PC-9 (cell line): ENCODE measurements at regions not wholly inside any gene's neighbourhood (a gene's known extent, or its start where the extent isn't known, plus 50 kb on each side); places are given as distances from the start of the nearest gene placed in this dataset.

Experiments
- BruUV-seq: library from RNA; stranded (reverse); fragments of 400-500 nt; replicated peaks from 2 replicates; lab custom pipeline; 2021; lab: Mats Ljungman, UMichigan
- CTCF ChIA-PET: fragments of 300-600 bp; sonication (Branson Sonifier 250); formaldehyde crosslinking; loops from one replicate; lab custom pipeline; 2022; ENCODE audit warnings: antibody characterized with exemption; lab: Charles Lee
- POLR2A ChIA-PET: fragments of 300-600 bp; sonication (Branson Sonifier 250); formaldehyde crosslinking; loops from one replicate; lab custom pipeline; 2022; ENCODE audit warnings: antibody characterized with exemption; ENCODE audit not compliant: unreplicated experiment; lab: Charles Lee
- DNase-seq, 2 experiments: peaks; one replicate each; pipeline versions ENCODE4 v3.0.0 to v3.0.0-alpha.2; 2015 to 2022; ENCODE audit warnings: mixed read lengths in 1 of 2
- H2AFZ ChIP-seq: fragments of 200-600 bp; sonication (generic); 2 replicates; pipeline ENCODE4 v1.8.1; 2017; ENCODE audit warnings: antibody characterized with exemption
- H3F3A ChIP-seq: fragments of 200-600 bp; sonication (generic); 2 replicates; pipeline ENCODE4 v1.8.1; 2017; ENCODE audit warnings: antibody characterized with exemption, mild to moderate bottlenecking, low read depth; ENCODE audit not compliant: insufficient read depth
- H3K27ac ChIP-seq: fragments of 200-600 bp; sonication (generic); 2 replicates; pipeline ENCODE4 v1.6.1; 2016; ENCODE audit warnings: mixed run types
- H3K27me3 ChIP-seq: fragments of 200-600 bp; sonication (generic); 2 replicates; pipeline ENCODE4 v1.6.1; 2016; ENCODE audit warnings: low read depth, mixed run types; ENCODE audit not compliant: insufficient read depth
- H3K36me3 ChIP-seq: fragments of 200-600 bp; sonication (generic); 2 replicates; pipeline ENCODE4 v1.6.1; 2016; ENCODE audit warnings: low read depth, mixed run types
- H3K4me1 ChIP-seq: fragments of 200-600 bp; sonication (generic); replicated peaks from 2 replicates; pipeline ENCODE4 v1.6.1; 2016; ENCODE audit warnings: mixed run types; ENCODE audit not compliant: insufficient read depth
- H3K4me2 ChIP-seq: fragments of 200-600 bp; sonication (generic); 2 replicates; pipeline ENCODE4 v1.6.1; 2017; ENCODE audit warnings: mixed run types
- H3K4me3 ChIP-seq: fragments of 200-600 bp; sonication (generic); 2 replicates; pipeline ENCODE4 v1.6.1; 2016; ENCODE audit warnings: mixed run types
- H3K79me2 ChIP-seq: fragments of 200-600 bp; sonication (generic); 2 replicates; pipeline ENCODE4 v1.6.1; 2017; ENCODE audit warnings: low read depth, mixed run types
- H3K9me2 ChIP-seq: fragments of 200-600 bp; sonication (generic); 2 replicates; pipeline ENCODE4 v1.8.1; 2017; ENCODE audit warnings: mild to moderate bottlenecking; ENCODE audit not compliant: insufficient read depth
- H3K9me3 ChIP-seq: fragments of 200-600 bp; sonication (generic); 2 replicates; pipeline ENCODE4 v1.8.1; 2016; ENCODE audit warnings: low read depth; ENCODE audit not compliant: insufficient read depth
- H4K20me1 ChIP-seq: fragments of 200-600 bp; sonication (generic); 2 replicates; pipeline ENCODE4 v1.8.1; 2017; ENCODE audit not compliant: insufficient read depth
- EZH2 ChIP-seq: fragments of 200-600 bp; sonication (generic); IDR thresholded peaks from 2 replicates; pipeline ENCODE4 v1.8.0; 2017; ENCODE audit warnings: antibody characterized with exemption, low read depth
- intact Hi-C: fragments of 100-400 bp; cut with micrococcal nuclease; formaldehyde crosslinking; loops from one replicate; pipeline ENCODE4 v1.10.0; 2022; ENCODE audit not compliant: unreplicated experiment
- TF ChIP-seq, protein P1 (sequence below): fragments of 200-600 bp; sonication (generic); conservative IDR thresholded peaks from 2 replicates; pipeline ENCODE4 v1.6.1; 2017; ENCODE audit warnings: mixed run types, antibody characterized with exemption, mild to moderate bottlenecking, moderate library complexity

DNA sequence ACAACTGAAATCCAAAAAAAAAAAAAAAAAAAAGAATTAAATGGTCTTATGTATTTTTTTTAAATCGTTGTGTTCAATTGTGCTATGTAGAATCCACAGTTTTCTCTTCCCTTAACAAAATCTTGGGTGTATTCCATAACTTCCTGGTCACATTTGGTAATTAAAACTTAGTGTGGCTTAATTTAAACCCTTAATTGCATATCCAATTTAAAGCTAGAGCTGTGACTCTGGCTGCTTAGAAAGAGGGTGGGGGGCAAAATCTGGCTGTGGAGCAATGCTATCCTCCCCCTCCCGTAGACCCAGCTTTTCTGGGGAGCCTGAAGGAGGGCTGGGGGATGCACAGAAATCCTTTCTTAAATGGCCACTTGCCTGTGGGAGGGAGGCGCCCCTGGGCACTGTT, 695.1 kb downstream of the INHBA start:
- POLR2A ChIA-PET = interaction anchor here (0.6 kb wide), 1 partner anchor 85 kb away, joined by 7 read pairs; no protein-coding TSS in a partner anchor
- no peak overlapping the region for H3K4me2 ChIP-seq
- peaks cover 52% of the 10 kb centered on the region for H3K4me1 ChIP-seq
- H3K4me3 ChIP-seq = no peak overlapping the region
- TF ChIP-seq, protein P1, sequence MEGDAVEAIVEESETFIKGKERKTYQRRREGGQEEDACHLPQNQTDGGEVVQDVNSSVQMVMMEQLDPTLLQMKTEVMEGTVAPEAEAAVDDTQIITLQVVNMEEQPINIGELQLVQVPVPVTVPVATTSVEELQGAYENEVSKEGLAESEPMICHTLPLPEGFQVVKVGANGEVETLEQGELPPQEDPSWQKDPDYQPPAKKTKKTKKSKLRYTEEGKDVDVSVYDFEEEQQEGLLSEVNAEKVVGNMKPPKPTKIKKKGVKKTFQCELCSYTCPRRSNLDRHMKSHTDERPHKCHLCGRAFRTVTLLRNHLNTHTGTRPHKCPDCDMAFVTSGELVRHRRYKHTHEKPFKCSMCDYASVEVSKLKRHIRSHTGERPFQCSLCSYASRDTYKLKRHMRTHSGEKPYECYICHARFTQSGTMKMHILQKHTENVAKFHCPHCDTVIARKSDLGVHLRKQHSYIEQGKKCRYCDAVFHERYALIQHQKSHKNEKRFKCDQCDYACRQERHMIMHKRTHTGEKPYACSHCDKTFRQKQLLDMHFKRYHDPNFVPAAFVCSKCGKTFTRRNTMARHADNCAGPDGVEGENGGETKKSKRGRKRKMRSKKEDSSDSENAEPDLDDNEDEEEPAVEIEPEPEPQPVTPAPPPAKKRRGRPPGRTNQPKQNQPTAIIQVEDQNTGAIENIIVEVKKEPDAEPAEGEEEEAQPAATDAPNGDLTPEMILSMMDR = no peak
- no peak for TF ChIP-seq EZH2
- no peaks in the 10 kb centered on the region for H3K79me2 ChIP-seq
- no peaks in the 10 kb centered on the region for H4K20me1 ChIP-seq
- peaks cover 30% of the 10 kb centered on the region; the same call in 1 of the 2 replicates for H3F3A ChIP-seq
- DNase-seq = no peak
- intact Hi-C loops = no loop called here
- no peaks in the 10 kb centered on the region for H3K27me3 ChIP-seq
- no peak overlapping the region for H2AFZ ChIP-seq
- no peaks in the 10 kb centered on the region for H3K9me2 ChIP-seq
- CTCF ChIA-PET = interaction anchor here (0.6 kb wide), 1 partner anchor 19 kb away, joined by 7 read pairs; no protein-coding TSS in a partner anchor
- peaks cover 33% of the 10 kb centered on the region for H3K9me3 ChIP-seq
- H3K36me3 ChIP-seq = no peaks in the 10 kb centered on the region
- no TSS peak for BruUV-seq
- H3K27ac ChIP-seq = peak overlapping the region; percentile 82

DNA sequence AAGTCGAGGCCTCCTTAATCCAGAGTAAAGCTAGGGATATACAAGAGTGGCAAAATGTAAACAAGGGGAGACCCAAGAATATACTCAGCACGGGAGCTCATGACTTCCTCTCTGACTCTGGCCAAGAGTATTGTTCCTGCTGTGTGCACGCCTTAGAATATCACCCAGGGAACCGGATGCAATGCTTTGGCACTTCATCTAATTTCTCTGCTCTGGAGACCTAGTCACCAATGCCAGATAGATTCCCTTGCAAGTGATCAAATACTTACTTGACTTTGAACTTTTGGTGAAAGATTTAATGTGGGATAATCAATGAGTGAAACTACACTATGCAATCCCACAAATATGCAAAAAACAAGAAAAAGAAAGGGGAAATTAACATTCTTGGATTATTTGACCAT, 695.5 kb downstream of the INHBA start:
- DNase-seq = peak in 1 of 2 experiments; percentile 56
- Histone ChIP-seq H3K9me3 (peaks cover 37% of the 10 kb centered on the region), H3K27ac (peak overlapping the region; percentile 82), H3K4me2 (peak overlapping the region; percentile 39), H3K36me3 (no peaks in the 10 kb centered on the region), H3K27me3 (no peaks in the 10 kb centered on the region), H3K79me2 (no peaks in the 10 kb centered on the region), H3K4me1 (peaks cover 54% of the 10 kb centered on the region), H3K9me2 (no peaks in the 10 kb centered on the region), H3K4me3 (no peak overlapping the region), H4K20me1 (no peaks in the 10 kb centered on the region), H2AFZ (peak overlapping the region; percentile 62; the same call in 1 of the 2 replicates), H3F3A (peaks cover 32% of the 10 kb centered on the region; the same call in 1 of the 2 replicates)
- no peak for TF ChIP-seq EZH2
- TF ChIP-seq, protein P1 = no peak
- no TSS peak for BruUV-seq
- ChIA-PET POLR2A (interaction anchor here (0.6 kb wide), 1 partner anchor 788 kb away, joined by 4 read pairs; no protein-coding TSS in a partner anchor), CTCF (interaction anchor here (0.6 kb wide), 1 partner anchor 20 kb away, joined by 7 read pairs; no protein-coding TSS in a partner anchor)
- intact Hi-C loops = no loop called here

DNA sequence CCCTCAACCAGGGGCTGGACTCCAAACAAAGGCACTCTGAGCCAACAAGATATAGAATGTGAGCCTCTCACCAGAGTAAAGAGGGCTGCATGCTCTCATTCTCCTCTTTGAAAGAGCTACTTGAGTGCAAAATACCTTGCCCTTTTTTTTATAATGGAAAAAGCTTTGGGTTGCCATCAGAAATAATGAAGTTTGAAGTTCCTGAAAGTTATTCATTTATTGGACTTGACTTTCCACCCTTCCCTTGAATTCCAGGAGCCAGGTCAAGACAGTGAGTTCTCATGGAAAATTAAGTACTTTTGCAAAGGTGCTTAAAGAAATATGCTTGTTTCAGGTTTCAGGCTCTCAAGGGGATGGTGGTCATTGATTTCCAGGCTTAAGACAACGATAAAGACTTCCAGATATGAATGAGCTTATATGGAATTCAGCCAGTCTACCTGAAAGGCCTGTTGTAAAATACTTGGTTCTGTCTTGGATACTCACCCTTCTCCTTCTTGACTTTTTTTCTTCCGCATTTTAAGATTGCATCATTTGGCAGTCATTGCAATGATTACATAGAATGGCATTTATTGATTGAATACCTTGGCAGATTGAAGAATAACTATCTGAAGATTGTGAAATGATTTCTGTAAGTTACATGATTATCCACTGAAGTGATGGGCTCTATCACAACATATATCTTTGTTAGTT, 696.4 kb downstream of the INHBA start:
- H4K20me1 ChIP-seq = no peaks in the 10 kb centered on the region
- TF ChIP-seq, protein P1 = no peak
- TF ChIP-seq EZH2 = no peak
- 0 out of 2 replicates have a peak overlapping the region, but pooled peaks have one; percentile 1 for H2AFZ ChIP-seq
- peak overlapping the region; percentile 39 for H3K4me2 ChIP-seq
- ChIA-PET CTCF (no interaction called here), POLR2A (interaction anchor here (0.6 to 0.7 kb wide), 2 partner anchors 284 to 787 kb away, joined by 4 read pairs; no protein-coding TSS in a partner anchor)
- no peak overlapping the region for H3K4me3 ChIP-seq
- H3K79me2 ChIP-seq = no peaks in the 10 kb centered on the region
- intact Hi-C loops = loop anchor here (1.0 kb wide), 1 partner anchor 88 kb away; no protein-coding TSS in a partner anchor
- H3K36me3 ChIP-seq = no peaks in the 10 kb centered on the region
- H3K27ac ChIP-seq = peak overlapping the region; percentile 82
- BruUV-seq = TSS peak; percentile 44
- H3K27me3 ChIP-seq = no peaks in the 10 kb centered on the region
- peaks cover 40% of the 10 kb centered on the region for H3K9me3 ChIP-seq
- no peaks in the 10 kb centered on the region for H3K9me2 ChIP-seq
- peaks cover 32% of the 10 kb centered on the region; the same call in 1 of the 2 replicates for H3F3A ChIP-seq
- DNase-seq = peak in 1 of 2 experiments; percentile 98
- H3K4me1 ChIP-seq = peaks cover 54% of the 10 kb centered on the region
